ENCODE measurements at regions not wholly inside any gene's neighbourhood (a gene's known extent, or its start where the extent isn't known, plus 50 kb on each side); places are given as distances from the start of the nearest gene placed in this dataset.

- peak in 1 of 2 donors; percentile 29 for DNase-seq (ENCODE audit: low read depth in 1 of 2, low spot score in 1 of 2)
- no peak overlapping the region for H3K4me3 ChIP-seq
- H3K4me1 ChIP-seq (ENCODE audit: low read depth): no peaks in the 10 kb centered on the region
- no peaks in the 10 kb centered on the region for H3K36me3 ChIP-seq
- H3K27ac ChIP-seq: no peak overlapping the region
- no peaks in the 10 kb centered on the region for H3K9me3 ChIP-seq (ENCODE audit: low read depth)
- H3K27me3 ChIP-seq: no peaks in the 10 kb centered on the region
- no peak for TF ChIP-seq CTCF (IDR thresholded peaks at IDR 0.05; ENCODE audit: low read depth, low read length)
These were observed 168.4 kb upstream of the MPDZ start for GRCh38 chr9:13447843-13448422.

GRCh38 chr9:13446938-13447842 lies 167.7 kb upstream of the MPDZ start:
- DNase-seq (ENCODE audit: low read depth in 1 of 2, low spot score in 1 of 2): peak in 1 of 2 donors; percentile 36
- no peak overlapping the region for H3K4me3 ChIP-seq
- no peak overlapping the region for H3K27ac ChIP-seq
- no peaks in the 10 kb centered on the region for H3K36me3 ChIP-seq
- no peaks in the 10 kb centered on the region for H3K4me1 ChIP-seq (ENCODE audit: low read depth)
- no peaks in the 10 kb centered on the region for H3K9me3 ChIP-seq (ENCODE audit: low read depth)
- H3K27me3 ChIP-seq: no peaks in the 10 kb centered on the region
- TF ChIP-seq CTCF (IDR thresholded peaks at IDR 0.05; ENCODE audit: low read depth, low read length): no peak

GRCh38 chr9:13446286-13446937 lies 166.9 kb upstream of the MPDZ start:
- no peak overlapping the region for H3K4me3 ChIP-seq
- H3K27me3 ChIP-seq: no peaks in the 10 kb centered on the region
- TF ChIP-seq CTCF (IDR thresholded peaks at IDR 0.05; ENCODE audit: low read depth, low read length): no peak
- no peaks in the 10 kb centered on the region for H3K4me1 ChIP-seq (ENCODE audit: low read depth)
- no peaks in the 10 kb centered on the region for H3K9me3 ChIP-seq (ENCODE audit: low read depth)
- DNase-seq (ENCODE audit: low read depth in 1 of 2, low spot score in 1 of 2): no peak
- no peaks in the 10 kb centered on the region for H3K36me3 ChIP-seq
- no peak overlapping the region for H3K27ac ChIP-seq

- no peaks in the 10 kb centered on the region for H3K4me1 ChIP-seq (ENCODE audit: low read depth)
- H3K4me3 ChIP-seq: no peak overlapping the region
- H3K27ac ChIP-seq: no peak overlapping the region
These were observed 165.6 kb upstream of the MPDZ start for GRCh38 chr9:13445103-13445500.

More at GRCh38 chr9:13445103-13445500, 165.6 kb upstream of the MPDZ start:
- H3K27me3 ChIP-seq: no peaks in the 10 kb centered on the region
- no peak for TF ChIP-seq CTCF (IDR thresholded peaks at IDR 0.05; ENCODE audit: low read depth, low read length)
- no peaks in the 10 kb centered on the region for H3K36me3 ChIP-seq
- H3K9me3 ChIP-seq (ENCODE audit: low read depth): no peaks in the 10 kb centered on the region
- DNase-seq (ENCODE audit: low read depth in 1 of 2, low spot score in 1 of 2): peak in 1 of 2 donors; percentile 33
